ENCODE measurements at regions not wholly inside any gene's neighbourhood (a gene's known extent, or its start where the extent isn't known, plus 50 kb on each side); places are given as distances from the start of the nearest gene placed in this dataset.

DNA sequence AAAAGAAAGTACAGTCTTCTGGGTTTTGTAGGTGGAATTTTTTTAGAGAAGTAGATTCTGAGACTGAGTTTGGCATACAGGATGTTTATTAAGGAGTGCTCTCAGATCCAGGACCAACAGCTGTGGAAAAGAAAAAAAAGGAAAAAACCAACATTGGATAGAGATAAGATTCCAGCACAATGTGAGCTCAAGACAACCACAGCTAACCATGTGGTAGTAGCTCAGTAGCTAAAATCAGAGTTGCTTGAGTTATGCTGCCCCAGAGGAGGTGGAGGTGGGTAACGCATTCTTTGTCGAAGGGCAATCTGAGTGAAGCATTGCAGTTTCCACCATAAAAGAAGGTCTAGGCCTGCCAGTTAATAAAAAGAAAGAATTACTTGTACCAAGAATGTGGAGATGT, 904.3 kb downstream of the NSUN3 start:
- TF ChIP-seq CTCF (IDR thresholded peaks at IDR 0.05), result no peak
- no peak for TF ChIP-seq POLR2A (IDR thresholded peaks at IDR 0.05)
